Lower leg skin (tissue), 3 donors: ENCODE measurements at regions not wholly inside any gene's neighbourhood (a gene's known extent, or its start where the extent isn't known, plus 50 kb on each side); places are given as distances from the start of the nearest gene placed in this dataset.
"Not testable (repeated sequence)": the region's sequence is repeated elsewhere in the genome, so short reads cannot be mapped to it uniquely, and the experiment has no call there.

ENCODE experiments used
- CTCF ChIP-seq, 3 donors: fragments of 450-650 bp; IDR thresholded peaks; one replicate each; pipeline ENCODE4 v1.5.1; 2016; ENCODE audit warnings: antibody characterized with exemption in 3 of 3, mild to moderate bottlenecking in 3 of 3, moderate library complexity in 2 of 3
- POLR2A ChIP-seq, 2 donors: fragments of 450-650 bp; IDR thresholded peaks; one replicate each; pipeline ENCODE4 v1.6.1; 2016 to 2017; ENCODE audit warnings: antibody characterized with exemption in 2 of 2, mild to moderate bottlenecking in 1 of 2, moderate library complexity in 1 of 2

GRCh38 chr22:11618322-11618662, 3909.7 kb upstream of the OR11H1 start:
- not testable (repeated sequence) for TF ChIP-seq POLR2A, CTCF (IDR thresholded peaks at IDR 0.05)
